Aorta (tissue), 5 donors: ENCODE measurements at regions not wholly inside any gene's neighbourhood (a gene's known extent, or its start where the extent isn't known, plus 50 kb on each side); places are given as distances from the start of the nearest gene placed in this dataset.

Source experiments
- ATAC-seq: fragments of 200-7000 bp; cut with Tn5 transposase; one replicate; pipeline ENCODE4 v1.9.1; 2022; ENCODE audit warnings: moderate library complexity; ENCODE audit not compliant: low FRiP score
- DNase-seq, 2 donors: peaks; one replicate each; pipeline ENCODE4 v3.0.0-alpha.2; 2020
- H3K27ac ChIP-seq, 2 donors: one replicate each; pipeline ENCODE4 v1.5.1; 2013; ENCODE audit warnings: low read length in 2 of 2, mild to moderate bottlenecking in 2 of 2, moderate library complexity in 2 of 2, control low read depth in 1 of 2, inconsistent platforms in 1 of 2, low read depth in 1 of 2
- H3K27me3 ChIP-seq, 2 donors: one replicate each; pipeline ENCODE4 v1.6.1; 2013; ENCODE audit warnings: control low read depth in 1 of 2, low read length in 1 of 2, mild to moderate bottlenecking in 1 of 2, moderate library complexity in 1 of 2; ENCODE audit not compliant: insufficient read depth in 2 of 2, control insufficient read depth in 1 of 2
- H3K36me3 ChIP-seq, 2 donors: one replicate each; pipeline ENCODE4 v1.6.1; 2013; ENCODE audit warnings: control low read depth in 1 of 2, low read length in 1 of 2, mild to moderate bottlenecking in 1 of 2; ENCODE audit not compliant: insufficient read depth in 2 of 2, control insufficient read depth in 1 of 2
- H3K4me1 ChIP-seq, 2 donors: one replicate each; pipeline ENCODE4 v1.6.1; 2013; ENCODE audit warnings: low read length in 2 of 2, control low read depth in 1 of 2, mild to moderate bottlenecking in 1 of 2, moderate library complexity in 1 of 2; ENCODE audit not compliant: insufficient read depth in 2 of 2, control insufficient read depth in 1 of 2
- H3K4me3 ChIP-seq, 2 donors: one replicate each; pipeline ENCODE4 v1.5.1; 2013; ENCODE audit warnings: low read length in 2 of 2, control low read depth in 1 of 2, mild to moderate bottlenecking in 1 of 2
- H3K9me3 ChIP-seq: one replicate; pipeline ENCODE4 v1.6.1; 2013; ENCODE audit warnings: mild to moderate bottlenecking, low read length; ENCODE audit not compliant: control insufficient read depth
- whole genome bisulfite sequencing, 2 donors: extraction: QIAGEN DNeasy Blood & Tissue Kit; methylation state at CpG; one replicate each; pipeline ENCODE4 v1.1.7; 2013; 5-methylcytosine and 5-hydroxymethylcytosine counted together
- intact Hi-C, 2 donors: fragments of 100-400 bp; cut with DNase I; formaldehyde crosslinking; loops; one replicate each; pipeline versions ENCODE4 v1.14.2 to v1.15.0; 2022
- donor health status: healthy with polysubstance abuse.
- donor health status: Bipolar disorder and iron deficiency.
- donor health status: DM: no; HTN: no; CAD: no.
- donor health status: DM: no; HTN: no; CAD: no.
- donor health status: DM: yes; HTN: yes; CAD: no.

DNA sequence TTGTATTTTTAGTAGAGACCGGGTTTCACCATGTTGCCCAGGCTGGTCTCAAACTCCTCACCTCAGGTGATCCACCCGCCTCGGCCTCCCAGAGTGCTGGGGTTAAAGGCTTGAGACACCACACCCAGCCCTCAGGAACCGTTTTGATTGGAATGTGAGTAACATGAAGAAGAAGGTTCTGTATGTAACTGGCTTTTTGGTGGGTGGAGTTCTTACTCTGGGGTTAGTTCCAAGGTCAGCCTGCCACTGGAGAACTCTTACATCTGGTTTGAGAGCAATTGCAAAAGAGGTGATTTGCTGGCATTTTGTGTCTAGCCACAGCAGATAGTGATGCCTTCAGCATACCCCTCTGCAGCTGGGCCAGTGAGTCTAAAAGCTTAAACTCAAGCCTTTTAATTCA lies 457.8 kb upstream of the VSTM2A start:
- no peaks in the 10 kb centered on the region for H3K4me1 ChIP-seq
- no peak overlapping the region for H3K4me3 ChIP-seq
- H3K27ac ChIP-seq = no peak overlapping the region
- no peaks in the 10 kb centered on the region for H3K27me3 ChIP-seq
- ATAC-seq (no peak), DNase-seq (no peak)
- no peaks in the 10 kb centered on the region for H3K36me3 ChIP-seq
- H3K9me3 ChIP-seq = no peaks in the 10 kb centered on the region
- intact Hi-C loops = no loop called here
- 87 to 92% methylated on average over 4 of the region's 4 CpGs for WGBS, 2 donors

- intact Hi-C loops = no loop called here
- no peak overlapping the region for H3K27ac ChIP-seq
- H3K27me3 ChIP-seq = no peaks in the 10 kb centered on the region
- WGBS, 2 donors = 61 to 77% methylated on average over 4 of the region's 4 CpGs
- no peaks in the 10 kb centered on the region for H3K4me1 ChIP-seq
- H3K36me3 ChIP-seq = no peaks in the 10 kb centered on the region
- H3K4me3 ChIP-seq = no peak overlapping the region
- no peaks in the 10 kb centered on the region for H3K9me3 ChIP-seq
- ATAC-seq = no peak
- DNase-seq = no peak
These were observed 451.4 kb upstream of the VSTM2A start for GRCh38 chr7:54090652-54091213.

DNA sequence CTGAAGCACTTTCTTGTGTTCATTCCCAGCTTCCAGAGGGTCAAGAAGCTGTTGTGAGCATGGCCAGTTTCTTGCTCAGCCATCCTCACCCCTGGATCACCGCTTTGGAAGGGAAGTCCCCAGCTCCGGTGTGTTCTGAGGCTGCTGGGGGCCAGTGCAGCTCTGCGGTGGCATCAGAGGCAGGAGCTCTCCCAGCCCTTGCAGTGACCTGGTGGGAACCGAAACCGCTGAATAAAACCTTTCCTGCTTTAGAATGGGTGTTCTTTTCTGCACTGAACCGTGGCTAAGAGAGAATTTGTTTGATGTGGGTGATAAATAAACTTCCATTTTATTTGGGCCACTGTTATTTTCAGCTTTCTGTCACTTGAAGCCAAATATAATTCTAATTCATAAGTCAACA lies 450.9 kb upstream of the VSTM2A start:
- no peaks in the 10 kb centered on the region for H3K9me3 ChIP-seq
- H3K36me3 ChIP-seq = no peaks in the 10 kb centered on the region
- H3K27me3 ChIP-seq = no peaks in the 10 kb centered on the region
- H3K27ac ChIP-seq = no peak overlapping the region
- no peaks in the 10 kb centered on the region for H3K4me1 ChIP-seq
- intact Hi-C loops = no loop called here
- WGBS, 2 donors = 79 to 80% methylated on average over 6 of the region's 6 CpGs
- no peak overlapping the region for H3K4me3 ChIP-seq
- no peak for ATAC-seq
- DNase-seq = no peak

DNA sequence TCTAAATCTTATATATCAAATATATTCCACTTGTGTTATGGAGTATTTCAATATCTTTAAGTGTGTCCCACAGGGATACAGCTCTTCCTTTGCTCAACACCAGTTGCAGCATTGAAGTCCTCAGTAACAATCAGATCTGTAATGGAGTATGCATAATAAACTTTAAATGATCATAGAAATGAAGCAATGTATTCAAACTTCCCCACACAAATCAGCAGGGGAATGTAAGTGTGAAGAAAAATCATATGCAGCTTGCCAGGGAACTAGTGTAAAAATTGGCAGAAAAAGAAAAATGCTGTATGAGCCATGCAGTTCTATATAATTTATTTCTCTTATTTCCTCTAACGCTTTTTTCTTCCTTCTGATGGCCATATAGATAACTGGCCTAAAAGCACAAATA lies 444.3 kb upstream of the VSTM2A start:
- no peaks in the 10 kb centered on the region for H3K4me1 ChIP-seq
- intact Hi-C loops = no loop called here
- whole genome bisulfite sequencing, 2 donors = 32 to 38% methylated on average over 1 of the region's 1 CpG
- DNase-seq (no peak), ATAC-seq (no peak)
- H3K4me3 ChIP-seq = no peak overlapping the region
- H3K27ac ChIP-seq = no peak overlapping the region
- no peaks in the 10 kb centered on the region for H3K27me3 ChIP-seq
- no peaks in the 10 kb centered on the region for H3K9me3 ChIP-seq
- no peaks in the 10 kb centered on the region for H3K36me3 ChIP-seq

GRCh38 chr7:54109501-54109900 lies 432.7 kb upstream of the VSTM2A start:
- Histone ChIP-seq H3K36me3 (no peaks in the 10 kb centered on the region), H3K9me3 (peaks cover 1% of the 10 kb centered on the region), H3K4me1 (no peaks in the 10 kb centered on the region), H3K27ac (no peak overlapping the region), H3K4me3 (no peak overlapping the region), H3K27me3 (no peaks in the 10 kb centered on the region)
- DNase-seq = no peak
- intact Hi-C loops = no loop called here
- ATAC-seq = no peak
- WGBS, 2 donors = 12 to 29% methylated on average over 4 of the region's 4 CpGs

GRCh38 chr7:54111814-54112511 lies 430.2 kb upstream of the VSTM2A start:
- no peak overlapping the region for H3K4me3 ChIP-seq
- intact Hi-C loops = no loop called here
- 56 to 59% methylated on average over 6 of the region's 6 CpGs for WGBS, 2 donors
- DNase-seq = no peak
- H3K9me3 ChIP-seq = peaks cover 1% of the 10 kb centered on the region
- no peaks in the 10 kb centered on the region for H3K4me1 ChIP-seq
- no peaks in the 10 kb centered on the region for H3K27me3 ChIP-seq
- H3K27ac ChIP-seq = no peak overlapping the region
- ATAC-seq = no peak
- H3K36me3 ChIP-seq = no peaks in the 10 kb centered on the region

- intact Hi-C loops = no loop called here
- 38 to 41% methylated on average over 3 of the region's 3 CpGs for WGBS, 2 donors
- Histone ChIP-seq H3K36me3 (no peaks in the 10 kb centered on the region), H3K9me3 (peaks cover 1% of the 10 kb centered on the region), H3K27ac (no peak overlapping the region), H3K27me3 (no peaks in the 10 kb centered on the region), H3K4me3 (no peak overlapping the region), H3K4me1 (no peaks in the 10 kb centered on the region)
- DNase-seq = no peak
- ATAC-seq = no peak
These were observed 429.6 kb upstream of the VSTM2A start for GRCh38 chr7:54112567-54112966.

DNA sequence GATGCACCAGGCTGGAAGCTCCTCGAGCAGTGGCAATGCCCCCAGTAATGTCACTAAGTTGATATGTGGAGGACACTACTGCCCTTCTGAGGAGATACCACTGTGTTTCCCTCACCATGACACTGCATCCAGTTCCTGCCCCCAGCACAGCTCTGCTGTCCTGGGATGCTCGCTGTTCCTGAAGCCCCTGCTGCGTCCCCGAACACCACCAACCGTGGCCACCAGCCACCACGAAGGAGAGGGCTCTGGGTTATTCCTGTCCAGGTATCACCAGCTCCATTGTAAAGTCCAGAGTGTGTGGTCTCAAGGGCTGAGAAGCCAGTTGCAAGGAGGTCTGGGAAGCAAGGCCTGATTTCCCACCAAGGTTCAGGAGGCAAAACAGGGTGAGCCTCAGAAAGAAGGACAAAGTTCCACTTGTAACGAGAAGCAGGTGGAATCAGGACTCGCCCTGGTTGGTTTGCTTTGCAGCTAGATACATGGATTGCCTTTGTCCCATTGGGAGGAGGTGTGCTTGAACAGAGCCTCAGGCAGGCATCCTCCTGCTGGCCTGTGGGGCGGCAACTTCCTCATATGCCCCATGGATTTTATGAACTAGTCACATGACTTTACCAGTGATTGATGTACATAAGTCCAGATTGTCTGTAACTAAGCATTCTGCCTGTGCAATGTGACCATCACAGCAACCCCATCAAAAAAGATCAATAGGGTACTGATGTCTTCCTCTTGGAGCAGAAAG lies 427.0 kb upstream of the VSTM2A start:
- no peak for ATAC-seq
- peaks cover 1% of the 10 kb centered on the region for H3K9me3 ChIP-seq
- 89 to 92% methylated on average over 9 of the region's 9 CpGs for WGBS, 2 donors
- DNase-seq = no peak
- intact Hi-C loops = no loop called here
- no peaks in the 10 kb centered on the region for H3K27me3 ChIP-seq
- H3K4me3 ChIP-seq = no peak overlapping the region
- no peaks in the 10 kb centered on the region for H3K4me1 ChIP-seq
- no peak overlapping the region for H3K27ac ChIP-seq
- no peaks in the 10 kb centered on the region for H3K36me3 ChIP-seq

DNA sequence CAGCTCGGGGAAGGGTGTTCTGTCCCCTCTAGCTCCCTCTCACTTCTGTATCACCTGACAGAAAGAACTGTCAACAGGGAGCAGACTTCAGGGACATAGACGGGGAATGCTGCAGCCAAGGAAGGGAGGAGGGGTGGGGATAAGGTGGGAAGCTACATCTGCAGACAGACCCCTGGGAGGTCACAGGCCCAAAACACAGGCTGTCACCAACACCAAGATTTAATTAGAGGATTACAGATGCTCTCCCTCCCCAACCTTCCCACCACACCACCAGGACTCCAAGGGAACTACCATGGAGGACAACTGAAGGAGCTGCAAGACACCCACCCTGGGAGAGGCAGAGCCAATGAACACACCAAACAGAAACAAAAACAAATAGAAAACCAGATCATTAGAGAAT lies 425.2 kb upstream of the VSTM2A start:
- H3K27ac ChIP-seq = no peak overlapping the region
- DNase-seq (no peak), ATAC-seq (no peak)
- intact Hi-C loops = no loop called here
- no peaks in the 10 kb centered on the region for H3K27me3 ChIP-seq
- no peak overlapping the region for H3K4me3 ChIP-seq
- no peaks in the 10 kb centered on the region for H3K4me1 ChIP-seq
- H3K36me3 ChIP-seq = no peaks in the 10 kb centered on the region
- H3K9me3 ChIP-seq = peaks cover 1% of the 10 kb centered on the region
- 44% methylated on average over 2 of the region's 2 CpGs for WGBS, 2 donors
